Fibroblast of pulmonary artery (primary cell): ENCODE measurements at regions not wholly inside any gene's neighbourhood (a gene's known extent, or its start where the extent isn't known, plus 50 kb on each side); places are given as distances from the start of the nearest gene placed in this dataset.

ENCODE experiments used
- DNase-seq: peaks from one replicate; pipeline ENCODE4 v3.0.0-alpha.2; 2010; ENCODE audit warnings: low read depth
- H3K4me3 ChIP-seq: replicated peaks from 2 replicates; pipeline ENCODE4 v1.5.1; 2011; ENCODE audit warnings: low read depth, mild to moderate bottlenecking, control low read depth, low read length, moderate library complexity
- TF ChIP-seq, protein P1 (sequence below): IDR thresholded peaks from 2 replicates; pipeline ENCODE4 v1.5.1; 2011; ENCODE audit warnings: mild to moderate bottlenecking, control low read depth, low read length, inconsistent platforms; ENCODE audit errors: missing control alignments

GRCh38 chr16:73756289-73757178 is 540.1 kb upstream of the PSMD7 start:
- TF ChIP-seq, protein P1, sequence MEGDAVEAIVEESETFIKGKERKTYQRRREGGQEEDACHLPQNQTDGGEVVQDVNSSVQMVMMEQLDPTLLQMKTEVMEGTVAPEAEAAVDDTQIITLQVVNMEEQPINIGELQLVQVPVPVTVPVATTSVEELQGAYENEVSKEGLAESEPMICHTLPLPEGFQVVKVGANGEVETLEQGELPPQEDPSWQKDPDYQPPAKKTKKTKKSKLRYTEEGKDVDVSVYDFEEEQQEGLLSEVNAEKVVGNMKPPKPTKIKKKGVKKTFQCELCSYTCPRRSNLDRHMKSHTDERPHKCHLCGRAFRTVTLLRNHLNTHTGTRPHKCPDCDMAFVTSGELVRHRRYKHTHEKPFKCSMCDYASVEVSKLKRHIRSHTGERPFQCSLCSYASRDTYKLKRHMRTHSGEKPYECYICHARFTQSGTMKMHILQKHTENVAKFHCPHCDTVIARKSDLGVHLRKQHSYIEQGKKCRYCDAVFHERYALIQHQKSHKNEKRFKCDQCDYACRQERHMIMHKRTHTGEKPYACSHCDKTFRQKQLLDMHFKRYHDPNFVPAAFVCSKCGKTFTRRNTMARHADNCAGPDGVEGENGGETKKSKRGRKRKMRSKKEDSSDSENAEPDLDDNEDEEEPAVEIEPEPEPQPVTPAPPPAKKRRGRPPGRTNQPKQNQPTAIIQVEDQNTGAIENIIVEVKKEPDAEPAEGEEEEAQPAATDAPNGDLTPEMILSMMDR, result no peak
- H3K4me3 ChIP-seq, result no peak overlapping the region
- DNase-seq, result no peak

- no peak overlapping the region for H3K4me3 ChIP-seq
- TF ChIP-seq, protein P1, result no peak
Measured at GRCh38 chr16:73753931-73754330, 542.7 kb upstream of the PSMD7 start.

GRCh38 chr16:73750639-73751038 is 546.0 kb upstream of the PSMD7 start:
- TF ChIP-seq, protein P1, result no peak
- DNase-seq, result no peak
- H3K4me3 ChIP-seq, result no peak overlapping the region

More at GRCh38 chr16:73753931-73754330, 542.7 kb upstream of the PSMD7 start:
- no peak for DNase-seq

DNA sequence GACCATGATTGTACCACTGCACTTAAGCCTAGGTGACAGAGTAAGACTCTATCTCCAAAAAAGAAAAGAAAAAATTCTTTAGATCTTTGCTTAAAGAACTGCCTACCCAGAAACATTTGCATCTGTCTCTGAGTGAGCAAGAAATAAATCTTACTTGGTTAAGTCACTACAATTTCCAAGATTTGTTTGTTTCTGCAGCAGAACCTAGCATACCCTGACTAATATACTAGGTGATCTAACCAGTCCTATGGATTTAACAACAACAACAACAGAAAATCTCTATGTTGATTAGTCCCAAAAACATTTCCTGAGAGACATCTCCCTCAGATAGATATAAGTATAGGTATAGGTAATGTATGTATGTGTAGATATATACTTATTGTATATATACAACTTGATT is 549.3 kb upstream of the PSMD7 start:
- TF ChIP-seq, protein P1, result no peak
- no peak for DNase-seq
- no peak overlapping the region for H3K4me3 ChIP-seq

DNA sequence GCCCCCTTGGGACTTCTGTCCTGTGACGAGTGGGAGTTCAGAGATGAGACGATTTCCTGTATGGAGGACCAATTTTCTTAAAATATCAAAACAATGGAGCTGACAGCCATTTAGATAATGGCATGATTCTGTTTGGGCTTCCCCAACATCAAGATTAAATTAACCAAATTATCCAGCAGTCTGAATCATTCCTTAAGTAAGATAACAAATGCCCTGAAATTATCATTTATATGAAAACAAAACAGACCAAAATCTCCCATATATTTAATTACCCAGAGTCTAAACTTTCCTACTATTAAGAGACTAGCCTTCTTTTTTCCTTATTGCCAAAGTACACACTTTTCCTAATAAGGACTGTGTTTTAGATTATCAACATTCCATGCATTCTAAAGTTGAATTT is 550.1 kb upstream of the PSMD7 start:
- H3K4me3 ChIP-seq, result no peak overlapping the region
- TF ChIP-seq, protein P1, result no peak
- no peak for DNase-seq

DNA sequence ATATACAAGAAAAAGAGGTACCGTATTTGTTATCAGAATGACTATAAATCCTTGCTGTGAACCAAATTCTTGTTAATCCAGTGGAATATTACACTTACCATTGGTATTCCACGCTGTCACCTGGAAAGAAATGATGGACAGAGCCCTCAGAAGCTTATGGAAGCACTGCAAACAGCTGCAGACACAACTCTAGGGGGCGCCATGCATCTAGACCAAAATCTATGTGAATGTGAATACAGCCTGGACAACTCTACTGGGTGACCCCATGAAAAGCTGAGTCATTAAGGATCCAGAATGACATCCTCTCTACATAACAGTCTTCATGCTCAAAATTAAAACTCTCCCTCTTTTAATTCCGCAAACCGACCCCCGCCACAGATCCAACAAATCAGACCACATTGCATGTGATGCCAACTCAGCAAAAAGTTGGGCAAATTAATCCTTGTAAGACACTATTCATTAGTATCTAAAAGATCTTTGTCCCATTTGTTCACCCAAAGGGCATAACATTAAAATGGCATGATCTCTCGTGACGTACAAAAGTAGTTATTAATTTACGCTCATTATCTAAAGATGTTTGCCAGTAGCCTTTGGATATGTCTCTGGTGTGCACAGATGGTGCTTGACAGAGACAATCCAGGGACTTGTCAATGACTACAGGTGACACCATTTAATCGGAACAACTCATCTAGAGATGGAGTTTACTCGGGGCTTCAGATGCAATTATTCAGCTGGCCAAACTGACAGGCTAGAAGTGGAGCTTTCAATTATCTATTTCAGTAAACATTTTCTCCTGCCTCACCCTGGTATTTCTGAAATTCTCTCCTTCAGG is 552.7 kb upstream of the PSMD7 start:
- no peak overlapping the region for H3K4me3 ChIP-seq
- no peak for DNase-seq
- TF ChIP-seq, protein P1, result no peak
